ENCODE measurements at regions not wholly inside any gene's neighbourhood (a gene's known extent, or its start where the extent isn't known, plus 50 kb on each side); places are given as distances from the start of the nearest gene placed in this dataset.
"Not testable (repeated sequence)": the region's sequence is repeated elsewhere in the genome, so short reads cannot be mapped to it uniquely, and the experiment has no call there.

DNA sequence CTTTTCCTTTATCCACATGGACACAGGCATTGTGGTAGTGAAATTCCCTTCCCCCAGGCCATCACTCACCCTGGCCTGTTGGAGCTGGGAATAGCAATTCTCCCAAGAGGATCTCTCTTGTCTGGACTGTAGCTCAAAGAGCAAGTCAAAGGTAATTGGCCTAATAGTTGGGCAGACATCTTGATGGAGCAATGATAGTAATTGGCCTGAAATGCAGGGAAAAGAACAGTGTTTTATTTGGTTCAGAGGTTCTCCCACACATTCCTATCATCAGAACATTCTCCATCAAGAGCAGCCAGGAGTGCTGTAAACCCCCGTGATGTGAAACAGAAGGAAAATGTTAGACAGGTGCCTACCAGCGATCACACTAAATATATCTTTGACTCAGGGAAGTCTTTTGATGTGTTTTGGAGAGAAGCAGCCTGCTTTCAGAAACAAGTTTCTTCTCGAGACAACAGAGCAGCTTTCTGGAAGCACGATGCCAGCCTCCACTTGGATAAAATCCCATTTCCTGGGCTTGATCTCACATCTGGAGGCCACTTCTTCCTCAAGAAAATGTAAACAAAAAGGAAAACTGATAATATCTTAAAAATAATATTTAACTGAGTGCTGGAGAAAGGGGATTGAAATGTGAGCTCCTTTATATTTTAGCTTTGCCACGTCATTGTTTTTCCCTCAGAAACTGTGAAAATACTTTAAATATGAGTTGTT, 198.1 kb upstream of the WWC1 start:
- DNase-seq (ENCODE audit: low spot score), result no peak

DNA sequence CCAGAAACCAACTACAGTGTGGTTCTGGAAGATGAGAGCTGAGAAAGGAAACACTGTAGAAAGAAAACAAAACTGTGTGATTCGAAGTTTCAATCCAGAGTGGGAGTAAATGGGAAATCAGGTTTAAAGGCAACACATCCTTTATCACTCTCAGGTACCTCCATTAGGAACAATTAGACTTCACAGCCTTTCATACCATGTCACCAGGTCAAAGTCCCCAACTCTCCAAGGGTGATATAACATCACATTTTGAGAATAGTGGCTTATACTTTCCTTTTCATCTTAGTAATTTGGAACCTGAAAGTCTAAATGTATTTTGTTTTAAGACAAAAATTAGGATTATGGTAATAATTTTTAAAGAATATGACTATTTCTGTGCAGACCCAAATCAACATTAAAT, 194.9 kb upstream of the WWC1 start:
- DNase-seq (ENCODE audit: low spot score), result no peak

DNA sequence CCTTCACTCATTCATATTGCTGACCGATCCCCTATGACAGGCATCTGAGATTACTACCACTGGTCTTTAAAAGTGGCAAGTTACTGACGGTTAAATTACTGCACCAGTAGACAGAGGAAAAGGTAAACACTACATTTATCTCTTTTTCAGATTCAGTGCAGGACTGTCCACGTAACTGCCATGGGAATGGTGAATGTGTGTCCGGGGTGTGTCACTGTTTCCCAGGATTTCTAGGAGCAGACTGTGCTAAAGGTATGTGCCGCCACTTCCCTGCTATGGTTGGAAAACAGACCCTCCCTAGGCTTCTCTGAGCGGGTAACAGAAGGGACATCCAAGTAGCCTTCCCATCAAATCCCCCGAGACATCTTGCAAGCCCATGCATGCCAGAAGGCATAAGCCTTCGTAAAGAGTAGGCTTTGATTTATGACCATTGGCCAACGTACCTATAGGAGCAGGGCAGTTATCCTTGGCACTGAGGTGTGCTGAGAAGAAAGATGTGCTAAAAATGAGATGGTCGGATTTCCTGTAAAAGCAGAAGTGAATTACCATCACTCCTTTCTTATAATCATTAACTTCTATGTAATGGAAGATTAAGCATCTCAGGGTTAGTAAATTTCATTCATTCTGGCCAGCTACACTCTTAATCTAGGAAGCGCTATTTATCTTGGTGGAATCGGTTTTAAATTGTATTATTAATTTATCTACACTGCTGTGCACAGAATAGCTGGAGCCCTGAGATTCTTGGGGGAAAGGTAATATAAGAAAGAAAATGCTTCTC, 193.4 kb upstream of the WWC1 start:
- DNase-seq (ENCODE audit: low spot score), result no peak

DNA sequence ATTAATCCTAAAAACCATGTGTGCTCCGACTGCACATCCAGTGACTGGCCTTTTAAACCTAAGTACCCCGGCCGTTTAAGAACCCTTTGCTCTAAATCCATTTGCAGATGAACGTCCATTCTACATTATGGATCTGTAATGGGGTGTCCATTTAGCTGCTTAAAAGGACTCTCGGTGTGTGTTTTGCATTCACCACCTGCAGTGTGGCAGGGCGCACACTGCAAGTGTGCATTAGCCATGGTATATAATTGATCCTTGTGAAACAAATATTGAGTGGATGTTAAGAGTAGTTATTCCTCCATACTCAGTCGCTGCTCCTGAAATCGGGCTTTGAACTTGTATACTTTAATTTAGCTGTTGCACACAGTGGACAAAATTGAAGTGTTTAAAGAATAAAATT, 190.1 kb upstream of the WWC1 start:
- DNase-seq (ENCODE audit: low spot score), result no peak

DNA sequence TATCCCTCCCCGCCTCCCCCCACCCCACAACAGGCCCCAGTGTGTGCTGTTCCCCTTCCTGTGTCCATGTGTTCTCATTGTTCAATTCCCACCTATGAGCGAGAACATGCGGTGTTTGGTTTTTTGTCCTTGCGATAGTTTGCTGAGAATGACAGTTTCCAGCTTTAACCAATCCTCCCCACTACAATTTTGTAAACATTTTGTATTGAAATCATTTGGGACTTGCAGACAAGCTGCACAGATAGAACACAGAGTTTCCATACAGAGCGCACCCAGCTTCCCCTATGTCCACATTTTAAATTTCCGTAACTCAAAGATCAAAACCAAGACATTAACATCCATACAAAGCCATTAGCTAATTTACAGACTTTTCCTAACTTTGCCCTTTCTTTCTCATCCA, 188.4 kb upstream of the WWC1 start:
- DNase-seq (ENCODE audit: low spot score), result not testable (repeated sequence)

DNA sequence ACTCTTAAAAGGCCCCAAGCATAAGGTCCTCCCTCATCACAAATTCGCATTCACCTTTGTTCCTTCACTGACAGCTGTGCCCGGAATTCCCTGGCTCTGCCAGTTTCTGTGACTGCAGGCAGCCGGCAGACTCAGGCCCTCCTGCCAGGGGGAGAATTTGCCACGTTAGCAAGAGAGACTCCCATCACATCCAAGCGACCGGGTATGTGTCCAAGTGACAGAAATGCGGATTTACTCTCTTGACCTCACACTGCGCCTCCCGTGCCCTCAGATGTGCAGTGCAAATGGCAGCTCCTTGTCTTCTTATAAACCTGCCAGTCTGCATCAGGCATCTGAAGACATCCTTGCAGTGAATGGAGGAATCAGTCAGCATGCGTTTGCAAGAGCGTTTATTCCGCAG, 187.1 kb upstream of the WWC1 start:
- DNase-seq (ENCODE audit: low spot score), result no peak

DNA sequence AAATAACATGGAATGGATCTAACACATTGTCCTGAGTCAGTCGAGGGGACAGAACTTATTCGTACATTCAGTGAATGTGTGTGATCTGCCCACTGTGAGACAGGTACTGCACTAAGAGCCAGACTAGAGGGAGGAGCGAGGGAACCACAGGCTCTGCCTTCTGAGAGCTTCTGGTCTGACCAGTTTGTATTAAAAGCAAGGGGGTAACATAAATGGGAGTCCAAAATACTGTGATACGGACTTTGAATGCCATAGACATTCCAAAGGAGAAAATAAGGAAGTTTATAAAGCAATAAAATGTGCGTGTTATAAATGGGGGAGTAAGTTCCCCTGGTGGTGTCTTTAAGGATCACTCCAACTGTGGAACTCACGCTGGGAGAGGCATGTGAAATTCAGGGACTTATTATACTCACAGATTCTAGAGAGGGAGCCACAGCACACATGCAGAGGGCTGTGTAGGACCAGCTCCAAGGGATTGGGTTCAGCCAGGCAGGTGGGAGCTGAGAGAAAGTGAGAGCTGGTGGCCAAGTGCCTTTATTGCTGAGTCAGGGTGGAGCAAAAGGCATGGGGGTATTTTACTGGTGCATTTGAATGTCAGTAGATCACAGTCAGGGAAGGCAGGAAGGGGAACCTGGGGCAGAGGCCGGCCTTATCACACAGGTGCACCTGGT, 186.5 kb upstream of the WWC1 start:
- DNase-seq (ENCODE audit: low spot score), result no peak

DNA sequence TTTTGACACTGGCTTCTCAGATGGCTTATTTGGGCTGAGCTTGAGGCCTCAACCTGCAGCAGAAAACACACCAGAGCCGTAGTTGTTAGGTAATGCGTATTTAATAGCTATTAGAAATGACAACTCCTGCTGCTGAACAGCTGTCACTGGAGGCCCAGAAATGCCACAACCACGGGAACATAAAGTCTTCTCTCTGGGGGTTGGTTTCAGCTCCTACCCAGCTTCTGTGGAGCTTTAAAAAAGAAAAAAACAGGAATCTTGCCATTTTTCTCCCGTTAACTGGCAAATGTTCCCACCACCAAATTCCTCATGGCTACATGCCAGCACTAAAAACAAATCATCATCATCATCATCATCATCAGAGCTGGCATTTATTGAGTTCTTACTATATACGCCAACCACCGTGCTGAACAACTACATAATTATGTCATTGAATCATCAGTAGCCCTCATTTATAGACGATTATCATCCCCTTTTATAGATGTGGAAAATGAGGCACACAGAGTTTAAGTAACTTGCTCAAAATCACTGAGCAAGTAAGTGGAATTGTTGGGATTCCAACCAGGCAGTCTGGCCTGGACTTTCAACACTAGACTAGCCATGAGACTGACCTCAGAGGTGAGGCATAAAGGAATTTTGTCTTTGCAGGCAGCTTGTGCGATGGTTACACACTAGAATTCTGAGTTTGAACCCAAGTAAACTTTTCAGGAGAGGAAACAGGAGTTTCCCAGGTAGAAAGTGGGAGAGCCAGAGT, 185.3 kb upstream of the WWC1 start:
- no peak for DNase-seq (ENCODE audit: low spot score)

DNA sequence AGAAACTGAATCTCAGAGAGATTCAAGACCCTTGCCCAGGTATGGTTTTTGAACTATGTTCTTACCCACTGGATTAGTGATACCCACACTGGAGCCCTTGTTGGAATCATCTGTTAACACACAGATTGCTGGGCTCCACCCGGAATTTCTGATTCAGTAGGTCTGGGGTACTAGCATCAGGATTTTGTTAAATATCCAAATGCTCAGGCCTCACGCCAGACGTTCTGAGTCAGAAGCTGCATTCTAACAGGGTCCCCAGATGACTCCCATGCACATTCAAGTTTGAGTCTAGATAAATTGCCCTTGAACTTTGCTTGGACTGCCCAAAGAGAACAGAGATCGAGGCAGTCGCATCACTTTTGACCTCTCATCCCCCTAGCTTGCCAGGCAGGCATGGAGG, 182.0 kb upstream of the WWC1 start:
- DNase-seq (ENCODE audit: low spot score), result no peak

DNA sequence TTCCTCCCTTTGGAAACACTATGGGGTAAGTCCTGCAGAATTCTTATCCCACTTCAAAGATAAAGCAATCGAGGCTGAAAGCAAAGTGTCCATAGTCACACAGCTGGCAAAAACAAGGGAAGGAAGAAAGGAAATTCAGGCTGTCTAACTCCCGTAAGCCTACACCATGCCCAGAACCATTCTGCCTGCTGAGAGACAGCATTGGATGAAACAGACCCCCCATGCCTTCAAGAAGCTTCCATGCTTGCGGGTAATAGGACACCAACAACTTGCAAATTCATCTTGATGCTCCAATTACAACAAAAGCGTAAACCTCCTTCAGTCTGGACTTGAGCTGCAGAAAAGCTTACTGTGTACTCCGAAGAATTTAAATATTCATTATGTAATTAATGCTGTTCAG, 181.1 kb upstream of the WWC1 start:
- DNase-seq (ENCODE audit: low spot score), result no peak

DNA sequence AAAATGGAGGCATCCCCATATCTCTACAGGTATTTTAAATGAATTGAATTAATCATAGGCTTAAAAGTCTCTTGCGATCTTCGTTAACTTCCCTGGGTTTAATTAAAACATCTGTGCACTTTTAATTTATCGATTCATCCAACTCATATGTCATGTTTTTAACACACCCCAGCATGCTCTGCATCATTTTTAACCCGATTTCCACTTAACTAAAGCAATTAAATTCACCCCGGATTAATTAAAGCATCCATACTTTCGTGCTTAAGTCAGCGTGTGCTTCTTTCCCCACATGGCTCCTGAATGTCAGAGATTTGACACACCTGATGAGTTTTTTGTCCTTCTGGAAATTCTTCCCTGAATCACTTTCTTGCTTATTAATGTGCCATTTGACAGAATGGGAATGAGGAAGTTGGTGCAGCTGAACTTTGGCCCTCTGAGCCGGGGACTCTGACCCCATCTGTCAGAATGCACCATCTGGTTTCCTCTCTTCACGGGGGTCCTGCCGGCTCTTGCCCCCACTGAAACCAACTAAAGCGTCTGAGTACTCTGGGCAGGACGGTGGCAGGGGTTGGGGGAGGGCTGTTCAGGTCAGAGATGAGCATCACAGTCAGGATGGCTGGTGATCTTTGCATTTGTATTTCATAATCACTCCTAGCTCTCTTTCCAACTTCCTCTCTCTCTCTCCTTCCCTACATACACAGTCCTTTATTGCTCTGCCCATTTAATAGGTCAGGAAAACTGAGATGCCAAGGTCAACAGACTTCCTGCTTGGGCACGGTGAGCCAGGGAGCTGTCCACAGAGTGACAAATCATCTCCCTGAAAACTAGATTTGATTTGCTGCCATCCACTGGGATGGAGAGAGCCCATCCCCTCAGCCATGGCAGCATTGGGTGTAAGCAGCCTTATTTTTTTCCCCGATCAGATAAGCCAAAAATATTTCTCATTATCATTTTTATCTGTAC, 180.3 kb upstream of the WWC1 start:
- no peak for DNase-seq (ENCODE audit: low spot score)

DNA sequence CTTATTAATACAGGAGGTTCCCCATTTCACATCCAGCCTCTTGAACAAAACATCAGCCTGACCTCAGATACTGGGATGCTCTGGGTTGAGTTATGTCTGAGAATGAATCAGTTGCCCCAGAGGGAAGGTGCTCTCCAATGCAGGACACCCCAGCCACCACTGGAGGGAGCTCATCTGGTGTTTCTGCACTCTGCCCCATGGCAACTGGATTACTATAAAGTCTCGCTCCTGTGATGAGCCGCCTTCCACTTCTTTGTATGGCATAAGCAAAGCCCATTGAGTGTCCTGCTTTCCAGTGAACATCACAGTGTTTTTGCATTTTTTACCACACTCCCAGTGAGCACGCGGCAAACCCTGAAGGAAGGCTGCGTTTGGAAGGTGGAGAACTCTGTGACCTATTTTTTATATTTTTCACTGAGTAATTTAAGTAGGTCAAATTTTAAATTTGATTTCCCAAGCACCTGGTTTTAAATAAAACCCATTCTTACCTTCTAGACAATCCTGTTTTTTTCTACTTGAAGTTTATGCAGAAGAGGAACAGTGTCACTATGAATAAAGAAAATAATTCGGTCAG, 176.9 kb upstream of the WWC1 start:
- no peak for DNase-seq (ENCODE audit: low spot score)

DNA sequence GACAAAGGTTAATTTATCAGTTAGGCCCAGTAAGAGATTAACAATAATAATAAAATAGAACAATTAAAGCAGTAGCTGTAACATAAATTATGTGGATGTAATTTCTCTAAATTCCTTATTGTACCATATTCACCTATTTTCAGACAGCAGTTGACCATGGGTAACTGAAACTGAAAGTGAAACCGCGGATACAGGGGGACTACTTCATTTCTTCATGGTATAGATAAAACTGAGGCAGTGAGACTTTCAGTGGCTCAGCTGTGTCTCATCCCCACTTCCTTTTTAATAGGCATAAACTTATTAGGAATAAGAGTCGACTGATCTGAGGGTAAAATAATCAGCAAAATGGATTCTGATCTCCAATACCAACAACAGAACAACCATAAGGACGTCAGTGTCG, 174.0 kb upstream of the WWC1 start:
- no peak for DNase-seq (ENCODE audit: low spot score)

DNA sequence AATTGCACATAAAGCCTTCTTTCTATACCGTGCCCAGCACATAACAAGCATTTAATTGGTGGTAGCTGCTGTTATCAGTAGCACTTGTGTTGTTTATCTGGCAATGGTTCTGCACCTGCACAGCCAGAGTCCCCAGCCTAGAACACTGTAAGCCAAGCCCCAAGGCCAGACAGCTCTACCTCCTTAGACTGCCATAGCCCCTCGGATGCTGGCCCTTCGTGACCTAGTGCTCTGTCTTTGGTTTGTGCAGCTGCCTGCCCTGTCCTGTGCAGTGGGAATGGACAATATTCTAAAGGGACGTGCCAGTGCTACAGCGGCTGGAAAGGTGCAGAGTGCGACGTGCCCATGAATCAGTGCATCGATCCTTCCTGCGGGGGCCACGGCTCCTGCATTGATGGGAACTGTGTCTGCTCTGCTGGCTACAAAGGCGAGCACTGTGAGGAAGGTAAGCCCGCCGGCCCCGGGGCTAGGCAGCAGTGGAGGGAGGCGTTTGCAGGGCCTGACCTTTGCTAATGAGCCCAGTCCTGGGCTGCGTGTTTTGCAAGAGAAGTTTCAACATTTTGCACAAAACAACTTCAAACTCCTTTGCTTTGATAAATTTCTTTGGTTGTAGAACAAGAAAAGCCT, 173.3 kb upstream of the WWC1 start:
- DNase-seq (ENCODE audit: low spot score), result no peak

DNA sequence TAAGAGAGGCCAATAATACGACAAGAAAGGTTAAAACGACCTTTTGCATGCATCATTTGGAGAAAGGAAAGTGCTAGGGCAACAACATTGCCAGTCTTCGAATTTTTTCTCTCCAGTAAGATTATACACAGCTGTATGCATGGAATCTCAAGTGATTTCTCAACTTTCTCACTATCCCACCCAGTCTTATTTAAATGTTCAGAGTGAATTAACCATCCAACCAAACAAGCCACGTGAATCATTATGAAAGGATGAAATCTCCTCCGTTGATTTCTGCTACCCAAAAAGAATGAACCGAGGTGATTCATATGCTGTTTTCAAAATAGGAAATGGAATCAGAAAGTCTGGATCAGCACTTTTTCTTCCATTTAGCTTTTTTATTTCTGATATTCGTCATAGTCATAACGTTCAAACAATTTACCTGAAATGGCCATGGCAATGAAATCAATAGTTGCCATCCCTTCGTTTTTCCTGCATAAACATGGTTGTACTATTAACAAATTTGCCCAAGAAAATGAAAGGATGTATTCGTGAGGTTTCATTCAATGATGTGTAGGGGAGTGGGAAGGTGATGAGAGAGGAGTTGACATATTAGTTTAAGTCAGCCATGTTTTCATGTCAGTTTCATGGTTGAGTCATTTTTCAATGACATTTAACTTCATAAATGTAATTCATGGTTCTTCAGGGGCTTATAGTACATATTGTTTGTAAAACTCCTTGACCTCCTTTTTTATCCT, 170.9 kb upstream of the WWC1 start:
- no peak for DNase-seq (ENCODE audit: low spot score)

DNA sequence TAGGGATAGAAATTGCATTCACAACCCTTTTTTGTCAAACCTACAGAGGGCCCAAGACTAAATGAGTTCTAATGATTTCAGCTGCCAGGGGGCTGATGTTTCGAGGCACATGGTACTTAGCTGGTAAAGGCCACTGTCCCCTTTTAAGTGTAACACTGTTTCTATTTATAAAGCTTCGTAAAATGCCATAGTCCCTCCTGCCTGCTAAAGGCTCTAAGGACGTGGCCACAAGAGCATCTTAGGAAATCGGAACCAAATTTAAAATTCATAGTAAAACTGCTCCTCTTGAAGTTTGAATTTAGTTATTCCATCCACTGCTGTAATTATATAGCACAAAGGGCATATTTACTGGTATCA, 170.3 kb upstream of the WWC1 start:
- DNase-seq (ENCODE audit: low spot score), result no peak

DNA sequence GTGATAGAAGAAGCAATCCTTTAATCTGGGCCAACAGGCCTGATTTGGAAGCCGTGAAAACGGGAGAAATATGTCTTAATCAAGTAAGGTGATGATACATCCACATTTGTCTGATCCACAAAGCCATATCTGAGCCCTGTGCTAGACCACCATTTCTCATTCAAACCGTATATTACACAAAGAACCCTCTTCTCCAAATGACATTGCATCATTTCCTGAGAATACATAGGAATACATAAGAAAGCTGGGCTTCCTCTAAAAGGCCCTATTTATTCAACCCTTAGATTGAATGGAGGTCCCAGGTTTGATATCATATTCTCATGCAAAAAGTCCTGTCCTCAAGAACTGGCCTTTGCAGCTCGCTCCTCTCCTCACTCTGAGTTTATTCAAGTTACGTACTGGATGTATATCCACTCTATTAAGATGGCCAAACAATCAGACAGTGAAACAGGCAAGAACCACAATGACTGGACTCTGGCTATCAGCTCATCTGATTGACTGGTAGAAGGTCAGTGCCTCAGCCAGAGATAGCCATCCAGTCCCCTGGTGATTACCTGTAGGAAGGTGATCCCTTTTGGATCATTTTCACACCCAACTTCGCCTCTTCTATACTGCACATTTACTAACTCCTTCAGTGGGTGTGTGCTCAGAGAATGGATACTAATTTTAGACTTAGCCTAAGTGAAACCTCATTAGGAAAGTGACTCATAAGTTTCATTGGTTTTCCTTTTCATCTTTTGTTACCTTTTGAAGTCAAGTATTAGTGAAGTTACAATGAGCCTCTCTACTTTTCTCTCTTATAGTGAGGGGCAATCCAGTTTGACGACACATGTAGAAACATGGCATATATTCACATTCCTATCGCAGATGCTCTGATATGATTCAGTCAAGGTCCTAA, 167.6 kb upstream of the WWC1 start:
- DNase-seq (ENCODE audit: low spot score), result no peak

DNA sequence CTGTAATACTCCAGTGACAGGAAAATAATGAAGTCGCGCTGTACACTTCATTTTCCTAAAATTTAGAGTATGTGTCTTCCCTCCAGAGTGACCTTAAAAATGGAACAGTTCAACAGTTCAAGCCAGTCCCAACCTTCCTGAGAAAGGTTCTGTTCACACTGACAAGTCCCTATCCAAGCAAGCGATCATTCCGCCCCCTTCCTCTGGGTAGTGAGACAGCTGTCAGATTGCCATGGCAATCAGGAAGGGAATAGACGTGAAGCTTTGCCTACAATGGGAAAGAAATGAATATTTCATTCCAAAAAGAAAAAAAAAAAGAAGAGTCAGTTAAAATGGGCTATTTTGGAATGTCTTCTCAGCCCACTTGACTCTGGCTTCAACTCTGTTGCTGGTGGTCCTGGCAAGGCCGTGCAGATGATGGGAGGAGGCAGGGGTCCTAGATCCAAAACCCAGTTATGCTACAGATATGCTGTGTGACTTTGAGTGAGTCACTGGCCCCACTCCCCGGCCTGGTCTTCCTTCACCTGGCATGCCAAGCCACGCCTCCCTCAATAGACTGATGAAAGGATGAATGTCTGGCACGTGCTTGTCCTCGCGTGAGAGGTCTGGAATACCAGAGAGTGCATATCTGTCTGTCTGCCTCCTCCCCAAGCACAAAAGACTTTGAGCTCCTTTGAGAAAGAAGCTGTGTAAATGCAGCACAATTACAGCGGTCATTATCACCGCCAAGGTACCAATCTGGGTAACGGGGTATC, 165.8 kb upstream of the WWC1 start:
- DNase-seq (ENCODE audit: low spot score), result no peak
